Loucy (cell line): ENCODE measurements at regions not wholly inside any gene's neighbourhood (a gene's known extent, or its start where the extent isn't known, plus 50 kb on each side); places are given as distances from the start of the nearest gene placed in this dataset.

ENCODE experiments used
- H2AFZ ChIP-seq: fragments of 200-600 bp; sonication (generic); 2 replicates; pipeline ENCODE4 v1.6.0; 2016; ENCODE audit warnings: antibody characterized with exemption, mild to moderate bottlenecking, low read length, moderate library complexity
- H3F3A ChIP-seq: fragments of 200-600 bp; 2 replicates; pipeline ENCODE4 v1.6.0; 2016; ENCODE audit warnings: antibody characterized with exemption, low read depth, mild to moderate bottlenecking
- H3K27me3 ChIP-seq: fragments of 200-600 bp; sonication (generic); 2 replicates; pipeline ENCODE4 v1.6.1; 2014; ENCODE audit warnings: low read length, mild to moderate bottlenecking; ENCODE audit not compliant: insufficient read depth, poor library complexity, severe bottlenecking
- H3K36me3 ChIP-seq: fragments of 200-600 bp; sonication (generic); 2 replicates; pipeline ENCODE4 v1.6.1; 2016; ENCODE audit warnings: low read length; ENCODE audit not compliant: insufficient read depth
- H3K4me1 ChIP-seq: fragments of 200-600 bp; sonication (generic); 2 replicates; pipeline ENCODE4 v1.5.1; 2014; ENCODE audit warnings: low read length, mild to moderate bottlenecking; ENCODE audit not compliant: insufficient read depth, poor library complexity, severe bottlenecking
- H3K4me2 ChIP-seq: fragments of 200-600 bp; sonication (generic); 2 replicates; pipeline ENCODE4 v1.6.0; 2014; ENCODE audit warnings: antibody characterized with exemption, low read length, low read depth, mild to moderate bottlenecking; ENCODE audit not compliant: poor library complexity, severe bottlenecking
- H3K4me3 ChIP-seq: fragments of 200-600 bp; sonication (generic); 2 replicates; pipeline ENCODE4 v1.5.1; 2014; ENCODE audit warnings: low read length, mild to moderate bottlenecking, mixed read lengths; ENCODE audit not compliant: poor library complexity, severe bottlenecking
- H3K79me2 ChIP-seq: fragments of 200-600 bp; sonication (generic); 2 replicates; pipeline ENCODE4 v1.6.1; 2014; ENCODE audit warnings: low read length; ENCODE audit not compliant: insufficient read depth
- H3K9ac ChIP-seq: fragments of 200-600 bp; sonication (generic); 2 replicates; pipeline ENCODE4 v1.6.0; 2014; ENCODE audit warnings: mild to moderate bottlenecking, low read depth, low read length, moderate library complexity; ENCODE audit not compliant: poor library complexity, severe bottlenecking
- H3K9me2 ChIP-seq: fragments of 200-600 bp; sonication (generic); replicated peaks from 2 replicates; pipeline ENCODE4 v1.6.1; 2016; ENCODE audit warnings: low read depth, low read length, mixed read lengths
- H3K9me3 ChIP-seq: fragments of 200-600 bp; sonication (generic); 2 replicates; pipeline ENCODE4 v1.6.1; 2014; ENCODE audit warnings: mild to moderate bottlenecking, antibody characterized with exemption, low read length, low read depth; ENCODE audit not compliant: insufficient read depth
- H4K20me1 ChIP-seq: fragments of 200-600 bp; sonication (generic); 2 replicates; pipeline ENCODE4 v1.6.0; 2014; ENCODE audit warnings: antibody characterized with exemption, low read length, mild to moderate bottlenecking; ENCODE audit not compliant: insufficient read depth, poor library complexity, severe bottlenecking
- EZH2phosphoT487 ChIP-seq: fragments of 200-600 bp; IDR thresholded peaks from 2 replicates; pipeline ENCODE4 v1.6.1; 2018; ENCODE audit warnings: antibody characterized with exemption, mild to moderate bottlenecking, moderate library complexity, borderline replicate concordance
- TF ChIP-seq, protein P1 (sequence below): fragments of 200-600 bp; sonication (generic); conservative IDR thresholded peaks from 2 replicates; pipeline ENCODE4 v1.5.1; 2014; ENCODE audit warnings: mild to moderate bottlenecking, antibody characterized with exemption, low read length

- Histone ChIP-seq H3K79me2 (peaks cover 82% of the 10 kb centered on the region), H3K4me1 (peaks cover 33% of the 10 kb centered on the region), H3F3A (peaks cover 10% of the 10 kb centered on the region; the same call in 1 of the 2 replicates), H3K9me2 (no peaks in the 10 kb centered on the region), H3K27me3 (no peaks in the 10 kb centered on the region), H2AFZ (no peak overlapping the region), H3K4me2 (no peak overlapping the region), H3K36me3 (peaks cover 32% of the 10 kb centered on the region), H4K20me1 (peaks cover 34% of the 10 kb centered on the region), H3K4me3 (no peak overlapping the region), H3K9me3 (no peaks in the 10 kb centered on the region), H3K9ac (no peak overlapping the region)
- TF ChIP-seq, protein P1, sequence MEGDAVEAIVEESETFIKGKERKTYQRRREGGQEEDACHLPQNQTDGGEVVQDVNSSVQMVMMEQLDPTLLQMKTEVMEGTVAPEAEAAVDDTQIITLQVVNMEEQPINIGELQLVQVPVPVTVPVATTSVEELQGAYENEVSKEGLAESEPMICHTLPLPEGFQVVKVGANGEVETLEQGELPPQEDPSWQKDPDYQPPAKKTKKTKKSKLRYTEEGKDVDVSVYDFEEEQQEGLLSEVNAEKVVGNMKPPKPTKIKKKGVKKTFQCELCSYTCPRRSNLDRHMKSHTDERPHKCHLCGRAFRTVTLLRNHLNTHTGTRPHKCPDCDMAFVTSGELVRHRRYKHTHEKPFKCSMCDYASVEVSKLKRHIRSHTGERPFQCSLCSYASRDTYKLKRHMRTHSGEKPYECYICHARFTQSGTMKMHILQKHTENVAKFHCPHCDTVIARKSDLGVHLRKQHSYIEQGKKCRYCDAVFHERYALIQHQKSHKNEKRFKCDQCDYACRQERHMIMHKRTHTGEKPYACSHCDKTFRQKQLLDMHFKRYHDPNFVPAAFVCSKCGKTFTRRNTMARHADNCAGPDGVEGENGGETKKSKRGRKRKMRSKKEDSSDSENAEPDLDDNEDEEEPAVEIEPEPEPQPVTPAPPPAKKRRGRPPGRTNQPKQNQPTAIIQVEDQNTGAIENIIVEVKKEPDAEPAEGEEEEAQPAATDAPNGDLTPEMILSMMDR: no peak
Measured at GRCh38 chr10:114753126-114753525, 68.5 kb upstream of the FHIP2A start.

- Histone ChIP-seq H3K4me1 (peaks cover 18% of the 10 kb centered on the region), H3K27me3 (no peaks in the 10 kb centered on the region), H3F3A (peaks cover 2% of the 10 kb centered on the region; the same call in 1 of the 2 replicates), H3K4me3 (no peak overlapping the region), H2AFZ (no peak overlapping the region), H3K79me2 (peaks cover 89% of the 10 kb centered on the region), H3K36me3 (peaks cover 32% of the 10 kb centered on the region), H3K9me2 (no peaks in the 10 kb centered on the region), H3K9ac (no peak overlapping the region), H4K20me1 (peaks cover 43% of the 10 kb centered on the region), H3K4me2 (no peak overlapping the region), H3K9me3 (no peaks in the 10 kb centered on the region)
- TF ChIP-seq, protein P1: no peak
- no peak for TF ChIP-seq EZH2phosphoT487
Measured at GRCh38 chr10:114754445-114755320, 66.9 kb upstream of the FHIP2A start.

DNA sequence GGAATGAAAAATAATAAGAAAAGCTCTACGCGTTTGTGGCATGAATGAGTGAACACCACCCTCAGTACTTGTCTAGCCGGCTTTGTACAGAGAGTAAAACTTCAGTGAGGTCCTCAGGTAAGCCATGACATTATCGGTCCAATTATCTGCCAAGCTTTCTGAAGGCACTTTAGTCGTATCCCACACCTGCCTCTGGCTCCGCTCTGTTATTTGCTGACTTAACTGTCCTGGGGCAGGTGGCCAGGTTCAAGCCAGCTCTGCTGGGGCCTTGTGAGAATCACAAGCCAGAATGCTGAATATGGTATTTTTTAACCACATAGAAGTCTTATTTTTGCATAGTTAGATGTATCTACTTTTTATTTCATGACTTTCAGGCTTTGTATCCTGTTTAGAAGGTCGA lies 66.0 kb upstream of the FHIP2A start:
- no peak overlapping the region for H3K4me3 ChIP-seq

More for the DNA sequence above, 66.0 kb upstream of the FHIP2A start:
- peaks cover 50% of the 10 kb centered on the region for H4K20me1 ChIP-seq
- no peaks in the 10 kb centered on the region for H3K9me2 ChIP-seq
- H3K36me3 ChIP-seq: peaks cover 32% of the 10 kb centered on the region
- peaks cover 9% of the 10 kb centered on the region for H3K4me1 ChIP-seq
- no peaks in the 10 kb centered on the region for H3K27me3 ChIP-seq
- H3K4me2 ChIP-seq: no peak overlapping the region
- no peaks in the 10 kb centered on the region for H3K9me3 ChIP-seq
- TF ChIP-seq EZH2phosphoT487: no peak
- TF ChIP-seq, protein P1: no peak
- no peaks in the 10 kb centered on the region for H3F3A ChIP-seq
- H2AFZ ChIP-seq: no peak overlapping the region
- no peak overlapping the region for H3K9ac ChIP-seq
- peaks cover 89% of the 10 kb centered on the region for H3K79me2 ChIP-seq
